ENCODE measurements at regions not wholly inside any gene's neighbourhood (a gene's known extent, or its start where the extent isn't known, plus 50 kb on each side); places are given as distances from the start of the nearest gene placed in this dataset.

DNA sequence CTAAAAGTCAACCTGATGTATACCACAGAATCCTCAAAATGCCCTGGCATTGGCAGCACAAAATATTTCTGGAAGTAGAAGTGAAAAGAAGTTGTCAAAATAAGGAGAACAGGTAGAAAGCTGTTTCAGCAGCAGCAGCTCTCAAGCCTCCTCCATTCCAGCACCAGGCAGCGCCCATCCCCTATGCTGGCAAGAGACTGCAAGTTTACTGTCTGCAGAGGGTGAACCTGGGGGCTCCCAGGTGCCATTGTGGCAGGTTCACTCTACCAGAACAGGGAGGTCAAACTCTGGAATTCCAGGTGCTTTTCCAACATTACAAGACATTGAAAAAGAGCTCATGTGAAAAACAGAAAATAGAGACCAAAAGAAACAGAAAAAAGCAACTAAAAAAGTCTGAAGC, 128.8 kb upstream of the CTTNBP2NL start:
- TF ChIP-seq, protein P1, sequence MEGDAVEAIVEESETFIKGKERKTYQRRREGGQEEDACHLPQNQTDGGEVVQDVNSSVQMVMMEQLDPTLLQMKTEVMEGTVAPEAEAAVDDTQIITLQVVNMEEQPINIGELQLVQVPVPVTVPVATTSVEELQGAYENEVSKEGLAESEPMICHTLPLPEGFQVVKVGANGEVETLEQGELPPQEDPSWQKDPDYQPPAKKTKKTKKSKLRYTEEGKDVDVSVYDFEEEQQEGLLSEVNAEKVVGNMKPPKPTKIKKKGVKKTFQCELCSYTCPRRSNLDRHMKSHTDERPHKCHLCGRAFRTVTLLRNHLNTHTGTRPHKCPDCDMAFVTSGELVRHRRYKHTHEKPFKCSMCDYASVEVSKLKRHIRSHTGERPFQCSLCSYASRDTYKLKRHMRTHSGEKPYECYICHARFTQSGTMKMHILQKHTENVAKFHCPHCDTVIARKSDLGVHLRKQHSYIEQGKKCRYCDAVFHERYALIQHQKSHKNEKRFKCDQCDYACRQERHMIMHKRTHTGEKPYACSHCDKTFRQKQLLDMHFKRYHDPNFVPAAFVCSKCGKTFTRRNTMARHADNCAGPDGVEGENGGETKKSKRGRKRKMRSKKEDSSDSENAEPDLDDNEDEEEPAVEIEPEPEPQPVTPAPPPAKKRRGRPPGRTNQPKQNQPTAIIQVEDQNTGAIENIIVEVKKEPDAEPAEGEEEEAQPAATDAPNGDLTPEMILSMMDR (IDR thresholded peaks at IDR 0.05; ENCODE audit: extremely low read depth, insufficient read depth, missing control alignments) = no peak
- in situ Hi-C loops (cut with MboI; ENCODE audit: low pct_unique_long_range_greater_than_20kb, low sequenced_read_pairs, unreplicated experiment) = no loop called here
- DNase-seq (ENCODE audit: low spot score) = no peak

DNA sequence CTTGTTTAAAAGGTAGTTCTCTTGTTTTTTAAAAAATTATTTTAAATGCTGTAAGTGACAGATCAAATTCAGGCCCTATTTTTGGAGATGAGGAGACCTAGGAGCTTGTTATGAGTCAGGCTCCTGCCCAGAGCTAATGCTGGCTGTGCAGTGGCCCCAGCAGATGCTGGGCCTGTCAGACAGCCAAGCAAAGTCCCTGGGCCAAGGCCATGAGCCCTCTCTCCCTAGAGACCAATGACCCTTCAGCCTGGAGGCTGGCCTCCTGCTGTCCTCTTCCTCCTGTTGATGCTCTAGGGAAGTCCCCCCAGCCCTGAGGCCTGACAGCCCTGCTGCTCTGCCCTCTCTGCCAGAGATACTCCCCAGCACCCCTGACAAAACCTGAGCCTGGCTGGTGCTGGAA, 128.1 kb upstream of the CTTNBP2NL start:
- TF ChIP-seq, protein P1 (IDR thresholded peaks at IDR 0.05; ENCODE audit: extremely low read depth, insufficient read depth, missing control alignments) = no peak

GRCh38 chr1:112268408-112268807, 127.6 kb upstream of the CTTNBP2NL start:
- no peak for DNase-seq (ENCODE audit: low spot score)
- TF ChIP-seq, protein P1 (IDR thresholded peaks at IDR 0.05; ENCODE audit: extremely low read depth, insufficient read depth, missing control alignments) = no peak
- in situ Hi-C loops (cut with MboI; ENCODE audit: low pct_unique_long_range_greater_than_20kb, low sequenced_read_pairs, unreplicated experiment) = no loop called here

More for the DNA sequence above, 128.1 kb upstream of the CTTNBP2NL start:
- in situ Hi-C loops (cut with MboI; ENCODE audit: low pct_unique_long_range_greater_than_20kb, low sequenced_read_pairs, unreplicated experiment) = no loop called here
- DNase-seq (ENCODE audit: low spot score) = no peak

GRCh38 chr1:112271270-112271669, 124.7 kb upstream of the CTTNBP2NL start:
- TF ChIP-seq, protein P1 (IDR thresholded peaks at IDR 0.05; ENCODE audit: extremely low read depth, insufficient read depth, missing control alignments) = no peak

GRCh38 chr1:112272101-112272772, 123.8 kb upstream of the CTTNBP2NL start:
- TF ChIP-seq, protein P1 (IDR thresholded peaks at IDR 0.05; ENCODE audit: extremely low read depth, insufficient read depth, missing control alignments) = no peak
- in situ Hi-C loops (cut with MboI; ENCODE audit: low pct_unique_long_range_greater_than_20kb, low sequenced_read_pairs, unreplicated experiment) = no loop called here
- DNase-seq (ENCODE audit: low spot score) = no peak

More at GRCh38 chr1:112271270-112271669, 124.7 kb upstream of the CTTNBP2NL start:
- DNase-seq (ENCODE audit: low spot score) = no peak
- in situ Hi-C loops (cut with MboI; ENCODE audit: low pct_unique_long_range_greater_than_20kb, low sequenced_read_pairs, unreplicated experiment) = no loop called here

DNA sequence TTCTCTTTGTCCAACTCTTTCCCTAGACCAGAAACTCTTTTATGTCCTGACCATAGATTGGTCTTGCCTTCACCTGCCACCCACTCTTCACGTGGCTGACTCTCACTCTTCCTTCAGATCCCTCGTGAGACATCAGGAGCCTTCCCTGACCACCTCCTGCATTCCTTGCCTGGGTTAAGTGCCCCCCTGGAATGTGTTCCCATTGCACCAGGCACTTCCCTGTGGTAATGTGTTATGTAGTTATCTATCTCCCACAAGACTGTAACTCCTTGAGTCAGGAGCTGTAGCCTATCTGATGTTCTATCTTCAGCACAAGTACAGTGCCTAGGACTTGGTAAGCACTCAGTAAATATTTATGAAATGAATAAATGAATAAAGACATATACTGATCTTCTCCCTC, 111.2 kb upstream of the CTTNBP2NL start:
- TF ChIP-seq, protein P1 (IDR thresholded peaks at IDR 0.05; ENCODE audit: extremely low read depth, insufficient read depth, missing control alignments) = no peak
- DNase-seq (ENCODE audit: low spot score) = no peak
- in situ Hi-C loops (cut with MboI; ENCODE audit: low pct_unique_long_range_greater_than_20kb, low sequenced_read_pairs, unreplicated experiment) = no loop called here

All from GM13977 (cell line).